GM12865 (cell line): ENCODE measurements at regions not wholly inside any gene's neighbourhood (a gene's known extent, or its start where the extent isn't known, plus 50 kb on each side); places are given as distances from the start of the nearest gene placed in this dataset.

Source experiments
- DNase-seq: peaks from one replicate; pipeline ENCODE4 v3.0.0; 2010; ENCODE audit warnings: low read depth
- H3K4me3 ChIP-seq: 2 replicates; pipeline ENCODE4 v1.5.1; 2011; ENCODE audit warnings: mild to moderate bottlenecking, low read depth, low read length, control low read depth
- TF ChIP-seq, protein P1 (sequence below): IDR thresholded peaks from 2 replicates; pipeline ENCODE4 v1.5.1; 2011; ENCODE audit warnings: low read length, control low read depth, low read depth, inconsistent platforms; ENCODE audit not compliant: insufficient read depth; ENCODE audit errors: missing control alignments

DNA sequence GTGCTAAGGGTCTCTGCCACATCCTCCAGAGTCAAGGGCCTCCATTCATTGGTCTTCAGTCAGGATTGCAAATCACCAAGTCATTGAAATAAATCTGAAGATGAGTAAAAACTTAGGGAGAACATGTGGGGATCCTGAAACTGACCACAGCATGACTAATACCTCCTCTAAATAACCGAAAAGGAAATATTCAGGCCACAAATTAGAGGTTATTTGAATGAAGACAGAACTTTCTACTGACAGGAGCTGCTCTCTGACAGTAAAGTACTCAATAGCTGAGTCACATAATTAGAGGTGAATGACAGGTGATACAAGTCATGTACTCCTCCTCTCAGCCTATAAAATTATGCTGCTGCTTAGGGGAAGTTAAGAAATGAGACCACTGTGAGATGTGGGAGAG, 240.2 kb upstream of the F9 start:
- TF ChIP-seq, protein P1, sequence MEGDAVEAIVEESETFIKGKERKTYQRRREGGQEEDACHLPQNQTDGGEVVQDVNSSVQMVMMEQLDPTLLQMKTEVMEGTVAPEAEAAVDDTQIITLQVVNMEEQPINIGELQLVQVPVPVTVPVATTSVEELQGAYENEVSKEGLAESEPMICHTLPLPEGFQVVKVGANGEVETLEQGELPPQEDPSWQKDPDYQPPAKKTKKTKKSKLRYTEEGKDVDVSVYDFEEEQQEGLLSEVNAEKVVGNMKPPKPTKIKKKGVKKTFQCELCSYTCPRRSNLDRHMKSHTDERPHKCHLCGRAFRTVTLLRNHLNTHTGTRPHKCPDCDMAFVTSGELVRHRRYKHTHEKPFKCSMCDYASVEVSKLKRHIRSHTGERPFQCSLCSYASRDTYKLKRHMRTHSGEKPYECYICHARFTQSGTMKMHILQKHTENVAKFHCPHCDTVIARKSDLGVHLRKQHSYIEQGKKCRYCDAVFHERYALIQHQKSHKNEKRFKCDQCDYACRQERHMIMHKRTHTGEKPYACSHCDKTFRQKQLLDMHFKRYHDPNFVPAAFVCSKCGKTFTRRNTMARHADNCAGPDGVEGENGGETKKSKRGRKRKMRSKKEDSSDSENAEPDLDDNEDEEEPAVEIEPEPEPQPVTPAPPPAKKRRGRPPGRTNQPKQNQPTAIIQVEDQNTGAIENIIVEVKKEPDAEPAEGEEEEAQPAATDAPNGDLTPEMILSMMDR: no peak
- H3K4me3 ChIP-seq: no peak overlapping the region
- DNase-seq: peak; percentile 5

DNA sequence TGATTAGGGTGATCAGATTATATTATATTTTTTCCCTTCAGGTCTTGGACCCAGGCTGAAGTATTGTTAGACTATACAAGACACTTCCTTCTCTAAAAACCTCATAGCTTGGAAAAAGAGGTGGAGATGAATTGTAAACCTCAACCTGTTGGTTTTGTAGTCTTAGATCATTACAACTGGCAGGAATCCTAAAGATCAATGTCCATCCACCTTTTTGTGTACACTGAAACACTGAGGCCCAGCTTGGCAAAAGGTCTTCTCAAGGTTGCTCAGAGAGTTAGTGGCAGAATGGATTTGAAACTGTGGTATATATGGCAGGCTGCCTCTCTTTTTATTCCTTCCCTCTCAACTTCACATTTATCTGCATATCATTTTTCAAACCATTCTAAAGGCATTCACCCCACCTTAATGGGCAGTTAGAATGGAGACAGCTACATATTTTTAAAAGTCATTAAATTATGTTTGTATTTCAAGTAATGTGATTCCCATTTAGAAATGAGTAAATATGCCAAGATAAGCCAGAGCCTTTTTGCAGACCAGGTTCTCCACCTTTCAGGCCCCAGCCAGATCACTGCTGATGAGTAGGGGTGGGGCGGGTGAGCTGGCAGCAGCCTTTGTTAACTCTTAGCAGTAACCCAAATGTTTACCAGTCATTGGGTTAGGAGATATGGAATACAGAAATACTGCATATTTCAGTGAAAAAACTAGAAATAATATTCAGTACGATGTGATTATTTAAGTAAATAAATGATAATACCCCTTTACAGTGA, 243.2 kb upstream of the F9 start:
- no peak for DNase-seq
- no peak overlapping the region for H3K4me3 ChIP-seq
- TF ChIP-seq, protein P1: no peak

DNA sequence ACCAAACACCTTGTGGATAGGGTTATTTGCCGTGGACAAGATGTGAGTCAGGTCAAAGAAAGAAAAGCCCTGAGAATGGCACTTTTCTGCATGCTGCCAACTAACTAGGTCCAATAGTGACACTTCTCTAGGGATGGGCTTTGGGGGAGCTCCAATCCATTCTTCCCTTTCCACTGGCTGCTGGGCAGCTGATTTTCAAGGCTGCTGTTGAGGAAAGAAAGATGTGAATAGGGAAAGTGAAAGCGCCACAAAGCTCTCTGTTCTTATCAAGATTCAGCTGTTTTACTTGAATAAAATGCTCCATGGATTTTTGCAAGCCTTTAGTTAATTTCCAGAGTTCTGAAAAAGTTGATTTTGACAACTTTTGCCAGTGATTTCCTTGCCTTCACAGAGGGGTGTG, 244.2 kb upstream of the F9 start:
- DNase-seq: no peak
- TF ChIP-seq, protein P1: no peak
- H3K4me3 ChIP-seq: no peak overlapping the region

DNA sequence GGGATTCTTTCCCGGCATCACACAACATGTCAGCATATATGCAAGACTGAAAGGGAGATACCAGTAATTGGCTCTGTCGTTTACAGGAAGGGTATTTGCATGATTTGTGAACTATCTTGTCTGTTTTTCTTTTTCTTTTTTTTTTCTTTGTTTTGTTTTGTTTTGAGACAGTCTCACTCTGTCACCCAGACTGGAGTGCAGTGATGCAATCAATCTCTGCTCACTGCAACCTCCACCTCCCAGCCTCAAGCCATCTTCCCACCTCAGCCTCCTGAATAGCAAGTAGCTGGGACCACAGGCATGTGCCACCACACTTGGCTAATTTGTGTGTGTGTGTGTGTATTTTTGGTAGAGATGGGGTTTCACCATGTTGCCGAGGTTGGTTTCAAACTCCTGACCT, 262.7 kb upstream of the F9 start:
- no peak for DNase-seq
- no peak overlapping the region for H3K4me3 ChIP-seq
- TF ChIP-seq, protein P1: no peak

DNA sequence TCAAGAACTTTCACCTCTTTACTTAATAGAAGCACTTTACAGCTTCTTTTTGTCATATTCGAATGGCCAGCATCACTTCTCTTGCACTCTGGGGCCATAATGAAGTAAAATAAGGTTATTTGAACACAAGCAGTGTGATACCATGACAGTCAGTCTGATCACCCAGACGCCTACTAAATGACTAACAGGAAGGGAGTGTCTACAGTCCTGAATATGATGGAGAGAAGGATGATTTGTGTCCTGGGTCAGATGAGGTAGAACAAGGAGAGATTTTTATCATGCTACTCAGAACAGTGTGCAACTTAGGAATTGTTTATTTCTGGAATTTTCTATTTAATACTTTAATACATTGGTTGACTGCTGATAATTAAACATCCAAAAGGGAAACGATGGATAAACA, 284.2 kb upstream of the F9 start:
- no peak for DNase-seq
- H3K4me3 ChIP-seq: no peak overlapping the region
- TF ChIP-seq, protein P1: no peak

DNA sequence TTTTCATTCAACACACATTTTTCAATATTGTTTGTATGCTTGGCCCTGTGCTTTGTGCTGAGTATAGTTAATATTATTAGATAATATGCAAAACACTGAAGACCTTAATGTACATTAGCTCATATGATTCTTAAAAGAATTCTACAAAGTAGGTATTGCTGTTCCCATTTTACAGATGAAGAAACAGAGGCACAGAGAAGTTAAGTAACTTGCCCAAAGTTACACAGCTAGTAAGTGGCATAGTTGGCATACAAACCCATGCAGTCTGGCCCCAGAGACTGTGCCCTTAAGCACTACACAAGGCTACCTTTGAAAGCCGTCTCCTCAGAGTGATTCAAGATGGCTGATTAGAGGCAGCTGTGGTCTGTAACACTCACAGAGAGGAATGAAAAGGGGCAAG, 293.4 kb upstream of the F9 start:
- no peak for DNase-seq
- H3K4me3 ChIP-seq: no peak overlapping the region
- TF ChIP-seq, protein P1: no peak

DNA sequence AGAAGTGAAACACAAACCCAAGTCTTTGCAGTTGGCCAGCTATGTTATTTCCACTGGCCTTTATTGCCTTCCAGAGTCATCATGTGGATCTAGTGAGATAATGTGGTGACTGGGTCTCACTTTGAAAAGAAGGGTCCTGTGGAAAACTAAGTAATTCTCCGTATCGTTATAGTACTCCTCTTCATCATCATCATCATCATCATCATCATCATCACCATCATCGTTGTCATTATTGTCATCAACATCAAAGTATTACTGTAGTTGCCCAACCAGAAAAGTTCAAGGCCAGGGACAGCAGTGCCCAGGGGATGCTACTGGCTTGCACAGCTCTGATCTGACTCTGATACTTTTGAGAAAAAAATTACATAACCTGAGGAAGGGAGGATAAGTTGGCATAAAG, 295.6 kb upstream of the F9 start:
- no peak overlapping the region for H3K4me3 ChIP-seq
- no peak for DNase-seq
- TF ChIP-seq, protein P1: no peak
